ENCODE measurements at regions not wholly inside any gene's neighbourhood (a gene's known extent, or its start where the extent isn't known, plus 50 kb on each side); places are given as distances from the start of the nearest gene placed in this dataset.
"Not testable (repeated sequence)": the region's sequence is repeated elsewhere in the genome, so short reads cannot be mapped to it uniquely, and the experiment has no call there.

- Histone ChIP-seq H3K4me2 (ENCODE audit: low read length) (no peak overlapping the region), H3K36me3 (ENCODE audit: insufficient read depth, low read length) (no peaks in the 10 kb centered on the region), H3K27me3 (ENCODE audit: control insufficient read depth, insufficient read depth, low read length) (peaks cover 42% of the 10 kb centered on the region), H3K4me1 (ENCODE audit: control insufficient read depth, insufficient read depth, low read length) (no peaks in the 10 kb centered on the region), H3K4me3 (ENCODE audit: low read length) (no peak overlapping the region), H3K9ac (ENCODE audit: low read depth, low read length) (no peak overlapping the region), H3K9me3 (replicated peaks; ENCODE audit: low read length) (no peaks in the 10 kb centered on the region)
Measured at GRCh38 chr1:54471588-54471987, 65.4 kb upstream of the SSBP3 start.

GRCh38 chr1:54469444-54469843 is 63.2 kb upstream of the SSBP3 start:
- H3K4me1 ChIP-seq (ENCODE audit: control insufficient read depth, insufficient read depth, low read length); H3K36me3 ChIP-seq (ENCODE audit: insufficient read depth, low read length); H3K4me3 ChIP-seq (ENCODE audit: low read length); H3K9ac ChIP-seq (ENCODE audit: low read depth, low read length); H3K4me2 ChIP-seq (ENCODE audit: low read length); H3K9me3 ChIP-seq (replicated peaks; ENCODE audit: low read length): not testable (repeated sequence)
- H3K27me3 ChIP-seq (ENCODE audit: control insufficient read depth, insufficient read depth, low read length): peaks cover 29% of the 10 kb centered on the region

GRCh38 chr1:54468288-54469084 is 62.3 kb upstream of the SSBP3 start:
- H3K36me3 ChIP-seq (ENCODE audit: insufficient read depth, low read length); H3K4me3 ChIP-seq (ENCODE audit: low read length); H3K9ac ChIP-seq (ENCODE audit: low read depth, low read length); H3K4me2 ChIP-seq (ENCODE audit: low read length); H3K9me3 ChIP-seq (replicated peaks; ENCODE audit: low read length); H3K4me1 ChIP-seq (ENCODE audit: control insufficient read depth, insufficient read depth, low read length): not testable (repeated sequence)
- H3K27me3 ChIP-seq (ENCODE audit: control insufficient read depth, insufficient read depth, low read length): peaks cover 19% of the 10 kb centered on the region

- peaks cover 14% of the 10 kb centered on the region for H3K27me3 ChIP-seq (ENCODE audit: control insufficient read depth, insufficient read depth, low read length)
- no peak overlapping the region for H3K4me2 ChIP-seq (ENCODE audit: low read length)
- H3K36me3 ChIP-seq (ENCODE audit: insufficient read depth, low read length): no peaks in the 10 kb centered on the region
- no peak overlapping the region for H3K4me3 ChIP-seq (ENCODE audit: low read length)
- H3K9me3 ChIP-seq (replicated peaks; ENCODE audit: low read length): no peaks in the 10 kb centered on the region
- H3K4me1 ChIP-seq (ENCODE audit: control insufficient read depth, insufficient read depth, low read length): no peaks in the 10 kb centered on the region
- H3K9ac ChIP-seq (ENCODE audit: low read depth, low read length): no peak overlapping the region
Measured at GRCh38 chr1:54465351-54465811, 59.2 kb upstream of the SSBP3 start.

- Histone ChIP-seq H3K36me3 (ENCODE audit: insufficient read depth, low read length) (no peaks in the 10 kb centered on the region), H3K4me1 (ENCODE audit: control insufficient read depth, insufficient read depth, low read length) (no peaks in the 10 kb centered on the region), H3K27me3 (ENCODE audit: control insufficient read depth, insufficient read depth, low read length) (peaks cover 14% of the 10 kb centered on the region), H3K4me2 (ENCODE audit: low read length) (no peak overlapping the region), H3K9ac (ENCODE audit: low read depth, low read length) (no peak overlapping the region), H3K9me3 (replicated peaks; ENCODE audit: low read length) (no peaks in the 10 kb centered on the region), H3K4me3 (ENCODE audit: low read length) (no peak overlapping the region)
Measured at GRCh38 chr1:54464477-54465146, 58.4 kb upstream of the SSBP3 start.

GRCh38 chr1:54464031-54464476 is 57.9 kb upstream of the SSBP3 start:
- no peaks in the 10 kb centered on the region for H3K4me1 ChIP-seq (ENCODE audit: control insufficient read depth, insufficient read depth, low read length)
- no peak overlapping the region for H3K4me3 ChIP-seq (ENCODE audit: low read length)
- H3K9me3 ChIP-seq (replicated peaks; ENCODE audit: low read length): no peaks in the 10 kb centered on the region
- H3K36me3 ChIP-seq (ENCODE audit: insufficient read depth, low read length): no peaks in the 10 kb centered on the region
- H3K9ac ChIP-seq (ENCODE audit: low read depth, low read length): no peak overlapping the region
- H3K27me3 ChIP-seq (ENCODE audit: control insufficient read depth, insufficient read depth, low read length): peaks cover 14% of the 10 kb centered on the region
- H3K4me2 ChIP-seq (ENCODE audit: low read length): no peak overlapping the region

GRCh38 chr1:54463259-54464030 is 57.3 kb upstream of the SSBP3 start:
- no peaks in the 10 kb centered on the region for H3K9me3 ChIP-seq (replicated peaks; ENCODE audit: low read length)
- no peaks in the 10 kb centered on the region for H3K4me1 ChIP-seq (ENCODE audit: control insufficient read depth, insufficient read depth, low read length)
- no peak overlapping the region for H3K9ac ChIP-seq (ENCODE audit: low read depth, low read length)
- H3K27me3 ChIP-seq (ENCODE audit: control insufficient read depth, insufficient read depth, low read length): peaks cover 14% of the 10 kb centered on the region
- no peaks in the 10 kb centered on the region for H3K36me3 ChIP-seq (ENCODE audit: insufficient read depth, low read length)
- no peak overlapping the region for H3K4me2 ChIP-seq (ENCODE audit: low read length)
- H3K4me3 ChIP-seq (ENCODE audit: low read length): no peak overlapping the region

- Histone ChIP-seq H3K4me3 (ENCODE audit: low read length) (no peak overlapping the region), H3K4me2 (ENCODE audit: low read length) (no peak overlapping the region), H3K36me3 (ENCODE audit: insufficient read depth, low read length) (no peaks in the 10 kb centered on the region), H3K4me1 (ENCODE audit: control insufficient read depth, insufficient read depth, low read length) (no peaks in the 10 kb centered on the region), H3K9me3 (replicated peaks; ENCODE audit: low read length) (no peaks in the 10 kb centered on the region), H3K27me3 (ENCODE audit: control insufficient read depth, insufficient read depth, low read length) (peaks cover 14% of the 10 kb centered on the region), H3K9ac (ENCODE audit: low read depth, low read length) (no peak overlapping the region)
Measured at GRCh38 chr1:54462597-54463258, 56.5 kb upstream of the SSBP3 start.

GRCh38 chr1:54461731-54462596 is 55.8 kb upstream of the SSBP3 start:
- H3K4me2 ChIP-seq (ENCODE audit: low read length): no peak overlapping the region
- H3K4me3 ChIP-seq (ENCODE audit: low read length): no peak overlapping the region
- H3K4me1 ChIP-seq (ENCODE audit: control insufficient read depth, insufficient read depth, low read length): no peaks in the 10 kb centered on the region
- no peaks in the 10 kb centered on the region for H3K36me3 ChIP-seq (ENCODE audit: insufficient read depth, low read length)
- no peaks in the 10 kb centered on the region for H3K9me3 ChIP-seq (replicated peaks; ENCODE audit: low read length)
- peaks cover 10% of the 10 kb centered on the region for H3K27me3 ChIP-seq (ENCODE audit: control insufficient read depth, insufficient read depth, low read length)
- no peak overlapping the region for H3K9ac ChIP-seq (ENCODE audit: low read depth, low read length)

GRCh38 chr1:54460861-54461387 is 54.7 kb upstream of the SSBP3 start:
- Histone ChIP-seq H3K27me3 (ENCODE audit: control insufficient read depth, insufficient read depth, low read length) (peaks cover 10% of the 10 kb centered on the region), H3K4me1 (ENCODE audit: control insufficient read depth, insufficient read depth, low read length) (no peaks in the 10 kb centered on the region), H3K4me3 (ENCODE audit: low read length) (no peak overlapping the region), H3K9me3 (replicated peaks; ENCODE audit: low read length) (no peaks in the 10 kb centered on the region), H3K9ac (ENCODE audit: low read depth, low read length) (no peak overlapping the region), H3K36me3 (ENCODE audit: insufficient read depth, low read length) (no peaks in the 10 kb centered on the region), H3K4me2 (ENCODE audit: low read length) (no peak overlapping the region)
